Stimulated activated CD4-positive, alpha-beta T cell treated with anti-CD3 and anti-CD28 coated beads, Interleukin-15, amount 100 ng/mL, for 1 hour (primary cell): ENCODE measurements at regions not wholly inside any gene's neighbourhood (a gene's known extent, or its start where the extent isn't known, plus 50 kb on each side); places are given as distances from the start of the nearest gene placed in this dataset.
"Not testable (repeated sequence)": the region's sequence is repeated elsewhere in the genome, so short reads cannot be mapped to it uniquely, and the experiment has no call there.

ENCODE experiments used
- DNase-seq, 2 donors: peaks; one replicate each; pipeline ENCODE4 v3.0.0-alpha.2; 2020; ENCODE audit warnings: low read depth in 1 of 2, low spot score in 1 of 2

DNA sequence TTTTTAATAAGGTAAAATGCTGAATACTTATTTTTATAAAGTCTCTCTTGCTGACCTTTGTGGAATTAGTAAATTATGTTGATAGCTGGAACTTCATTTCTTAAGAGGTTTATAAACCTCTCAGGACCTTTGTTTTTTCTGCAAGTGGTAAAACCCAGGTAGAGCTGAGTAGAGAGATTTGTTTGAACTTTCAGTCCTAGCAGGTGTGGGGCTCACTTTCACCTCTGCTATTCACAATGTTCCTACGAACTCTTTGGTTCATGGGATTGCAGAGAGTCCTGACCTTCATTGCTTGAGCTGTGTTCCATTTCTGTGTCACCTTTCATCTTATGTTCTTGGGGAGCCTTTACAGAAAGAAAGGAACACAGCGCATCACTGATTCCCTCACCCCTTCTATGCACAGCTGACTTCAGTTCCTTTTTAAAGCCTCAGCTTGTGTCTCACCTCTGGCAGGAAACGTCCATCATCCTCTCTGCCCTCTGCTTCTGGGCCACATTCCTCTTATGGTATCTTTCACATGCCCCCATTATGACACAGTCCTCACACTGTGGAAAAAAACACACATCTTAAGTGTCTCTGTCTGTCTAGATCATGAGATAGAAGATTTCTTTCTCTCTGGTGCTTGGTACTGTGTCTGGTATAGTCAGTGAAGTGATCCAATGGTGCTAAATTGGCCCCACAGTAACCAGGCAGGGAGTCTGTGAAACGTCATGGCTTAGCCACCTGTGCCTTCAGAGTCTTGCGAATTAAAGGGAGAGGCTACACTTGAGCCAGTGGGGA, 262.5 kb upstream of the B3GALT2 start:
- DNase-seq: no peak

DNA sequence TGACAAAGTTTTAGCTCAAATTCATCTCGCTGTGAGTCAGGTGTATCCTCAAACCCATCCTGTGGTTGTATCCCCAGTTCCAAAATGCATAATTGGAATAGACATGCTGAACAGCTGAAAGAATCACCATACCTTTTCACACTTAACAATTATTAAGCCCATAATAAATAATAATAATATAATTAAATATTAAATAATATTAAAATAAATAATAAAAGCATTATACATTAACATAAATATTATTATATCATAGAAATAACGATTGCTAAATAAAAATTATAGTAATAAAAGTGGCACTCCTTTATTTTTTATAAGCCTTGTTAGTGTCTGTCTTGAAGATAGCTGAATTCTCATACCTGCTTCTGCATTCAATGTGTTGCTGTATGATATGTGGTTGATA, 257.5 kb upstream of the B3GALT2 start:
- DNase-seq: no peak

DNA sequence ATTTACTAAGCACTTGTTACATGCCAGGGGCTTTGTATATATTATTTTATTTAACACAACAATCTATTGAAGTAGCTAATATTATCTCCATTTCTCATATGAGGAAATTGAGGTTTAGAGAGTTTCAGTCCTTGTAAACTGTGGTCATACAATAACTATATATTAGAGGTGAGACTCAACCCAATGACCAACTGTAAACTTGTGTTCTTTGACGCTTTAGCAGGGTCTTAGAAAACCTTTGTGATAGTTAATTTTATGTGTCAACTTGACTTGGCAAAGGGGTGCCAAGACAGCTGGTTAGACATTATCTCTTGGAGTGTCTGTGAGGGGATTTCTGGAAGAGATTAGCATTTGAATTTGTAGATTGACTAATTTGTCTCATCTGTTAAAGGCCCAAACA, 252.4 kb upstream of the B3GALT2 start:
- DNase-seq: no peak

DNA sequence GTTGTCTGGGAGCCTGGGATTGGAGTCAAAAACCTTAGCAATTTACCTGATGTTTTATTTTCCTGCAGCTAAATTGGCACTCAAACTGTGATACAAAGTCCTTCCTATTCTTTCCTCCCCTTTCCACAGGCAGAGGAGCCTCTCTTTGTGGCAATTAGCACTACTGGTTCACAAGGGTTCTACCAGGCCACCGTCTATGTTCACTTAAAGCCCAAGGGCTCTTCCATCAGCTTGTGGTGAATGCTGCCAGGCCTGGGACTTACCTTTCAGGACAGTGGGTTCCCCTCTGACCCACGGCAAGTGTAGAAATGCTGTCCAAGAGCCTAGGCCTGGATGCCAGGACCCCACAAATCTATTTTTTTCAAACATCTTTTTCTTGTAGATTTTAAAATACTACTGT, 251.9 kb upstream of the B3GALT2 start:
- DNase-seq: no peak

DNA sequence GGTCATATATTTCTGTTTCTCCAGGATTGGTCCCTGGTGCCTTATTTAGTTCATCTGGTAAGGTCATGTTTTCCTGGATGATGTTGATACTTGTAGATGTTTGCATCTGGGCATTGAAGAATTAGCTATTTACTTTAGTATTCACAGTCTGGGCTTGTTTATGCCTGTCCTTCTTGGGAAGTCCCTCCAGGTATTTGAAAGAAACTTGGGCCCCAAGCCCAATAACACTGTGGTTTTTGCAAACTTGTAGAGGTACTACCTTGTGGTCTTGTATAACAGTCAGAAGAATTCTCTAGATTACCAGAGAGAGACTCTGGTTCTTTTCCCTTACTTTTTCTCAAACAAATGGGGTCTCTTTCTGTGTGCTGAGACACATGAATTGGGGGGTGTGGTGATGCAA, 251.4 kb upstream of the B3GALT2 start:
- DNase-seq: no peak

DNA sequence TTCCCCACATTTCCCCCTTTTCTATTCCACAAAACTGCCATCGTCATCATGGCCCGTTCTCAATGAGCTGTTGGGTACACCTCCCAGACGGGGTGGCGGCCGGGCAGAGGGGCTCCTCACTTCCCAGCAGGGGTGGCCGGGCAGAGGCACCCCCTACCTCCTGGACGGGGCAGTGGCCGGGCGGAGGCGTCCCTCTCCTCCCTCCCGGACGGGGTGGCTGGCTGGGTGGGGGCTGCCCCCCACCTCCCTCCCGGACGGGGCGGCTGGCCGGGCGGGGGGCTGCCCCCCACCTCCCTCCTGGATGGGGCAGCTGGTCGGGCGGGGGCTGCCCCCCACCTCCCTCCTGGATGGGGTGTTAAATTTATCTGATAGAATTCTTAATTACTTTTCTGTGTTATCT, 250.9 kb upstream of the B3GALT2 start:
- DNase-seq: not testable (repeated sequence)

DNA sequence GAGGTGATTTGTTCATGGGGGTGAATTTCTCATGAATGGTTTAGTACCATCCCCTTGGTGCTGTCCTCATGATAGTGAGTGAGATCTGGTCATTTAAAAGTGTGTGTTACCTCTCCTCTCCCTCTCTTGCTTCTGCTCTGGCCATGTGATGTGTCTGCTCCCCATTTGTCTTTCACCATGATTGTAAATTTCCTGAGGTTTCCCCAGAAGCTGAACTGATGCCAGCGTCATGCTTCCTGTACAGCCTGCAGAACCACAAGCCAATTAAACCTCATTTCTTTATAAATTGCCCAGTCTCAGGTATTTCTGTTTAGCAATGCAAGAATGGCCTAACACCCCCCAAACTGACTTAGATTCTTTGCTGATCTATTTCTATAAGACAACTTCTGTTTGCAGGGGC, 249.4 kb upstream of the B3GALT2 start:
- no peak for DNase-seq

DNA sequence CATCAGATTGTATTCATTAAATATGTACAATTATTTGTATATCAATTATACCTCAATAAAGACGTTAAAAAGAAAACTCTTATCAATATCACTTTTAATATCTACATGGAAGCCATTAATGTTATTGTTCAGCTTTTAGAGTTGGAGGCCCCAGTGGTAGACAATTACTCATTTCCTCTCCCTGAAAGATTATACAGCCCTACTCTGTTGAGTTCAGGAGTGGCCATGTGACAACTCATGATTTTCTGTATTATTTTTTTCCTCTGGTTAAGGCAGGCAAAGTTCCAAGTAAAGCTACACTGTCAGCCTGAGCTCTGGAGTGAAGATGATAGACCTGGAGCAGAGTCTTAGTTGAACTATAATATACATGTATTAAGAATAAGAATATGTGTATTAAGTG, 247.9 kb upstream of the B3GALT2 start:
- no peak for DNase-seq

DNA sequence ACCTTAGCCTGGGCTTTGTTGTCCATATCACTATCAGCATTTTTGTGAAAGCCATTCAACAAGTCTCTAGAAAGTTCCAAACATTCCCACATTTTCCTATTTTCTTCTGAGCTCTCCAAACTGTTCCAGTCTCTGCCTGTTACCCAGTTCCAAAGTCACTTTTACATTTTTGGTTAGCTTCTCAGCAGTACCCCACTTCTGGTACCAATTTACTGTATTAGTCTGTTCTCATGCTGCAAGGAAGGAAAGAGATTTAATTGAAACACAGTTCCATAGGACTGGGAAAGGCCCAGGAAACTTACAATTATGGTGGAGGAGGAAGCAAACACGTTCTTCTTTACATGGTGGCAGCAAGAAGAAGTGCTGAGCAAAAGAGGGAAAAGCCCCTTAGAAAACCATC, 247.2 kb upstream of the B3GALT2 start:
- DNase-seq: no peak

DNA sequence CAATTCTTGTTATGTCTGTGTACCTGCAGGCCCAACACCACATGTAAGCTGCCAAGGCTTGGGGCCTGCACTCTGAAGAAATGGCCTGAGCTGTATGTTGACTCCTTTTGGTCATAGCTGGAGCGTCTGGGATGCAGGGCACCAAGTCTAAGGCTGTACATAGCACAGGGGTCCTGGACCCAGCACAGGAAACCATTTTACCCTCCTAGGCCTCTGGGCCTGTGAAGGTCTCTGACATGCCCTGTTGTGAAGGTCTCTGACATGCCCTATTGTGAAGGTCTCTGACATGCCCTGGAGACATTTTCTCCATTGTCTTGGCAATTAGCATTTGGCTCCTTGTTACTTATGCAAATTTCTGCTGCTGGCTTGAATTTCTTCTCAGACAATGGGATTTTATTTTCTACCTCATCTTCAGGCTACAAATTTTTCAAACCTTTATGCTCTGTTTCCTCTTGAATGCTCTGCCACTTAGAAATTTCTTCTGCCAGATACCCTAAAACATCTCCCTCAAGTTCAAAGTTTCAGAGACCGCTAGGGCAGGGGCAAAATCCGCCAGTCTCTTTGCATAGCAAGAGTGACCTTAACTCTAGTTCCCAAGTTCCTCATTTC, 246.7 kb upstream of the B3GALT2 start:
- DNase-seq: no peak

DNA sequence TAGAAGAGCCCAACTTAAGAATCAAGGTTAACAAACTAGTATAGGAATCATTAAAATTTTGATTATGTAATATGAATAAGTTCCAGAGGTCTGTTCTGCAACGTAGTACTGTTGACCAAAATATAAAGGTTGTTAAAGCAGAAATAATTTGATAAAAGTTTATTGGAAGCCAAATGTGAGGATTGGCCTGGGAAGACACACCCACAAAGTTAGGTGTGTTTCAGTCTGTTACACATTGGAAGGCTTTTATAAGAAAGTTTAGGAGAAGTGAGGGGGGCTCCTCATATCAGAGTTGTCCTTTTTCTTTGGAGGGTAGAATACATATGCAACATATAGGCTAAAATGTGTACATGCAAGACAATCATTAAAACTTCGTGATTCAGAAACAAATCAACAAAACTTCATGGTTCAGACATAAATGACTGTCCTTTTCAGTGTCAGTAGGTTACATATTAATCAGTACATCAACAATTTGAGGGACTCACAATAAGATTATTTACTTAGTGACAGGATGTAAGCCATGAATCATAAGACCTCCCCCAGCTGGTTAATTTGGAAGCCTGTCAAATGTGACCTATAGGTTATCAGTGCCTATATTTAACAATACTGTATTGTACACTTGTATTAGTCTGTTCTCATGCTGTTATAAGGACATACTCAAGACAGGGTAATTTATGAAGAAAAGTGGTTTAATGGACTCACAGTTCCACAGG, 245.0 kb upstream of the B3GALT2 start:
- no peak for DNase-seq

DNA sequence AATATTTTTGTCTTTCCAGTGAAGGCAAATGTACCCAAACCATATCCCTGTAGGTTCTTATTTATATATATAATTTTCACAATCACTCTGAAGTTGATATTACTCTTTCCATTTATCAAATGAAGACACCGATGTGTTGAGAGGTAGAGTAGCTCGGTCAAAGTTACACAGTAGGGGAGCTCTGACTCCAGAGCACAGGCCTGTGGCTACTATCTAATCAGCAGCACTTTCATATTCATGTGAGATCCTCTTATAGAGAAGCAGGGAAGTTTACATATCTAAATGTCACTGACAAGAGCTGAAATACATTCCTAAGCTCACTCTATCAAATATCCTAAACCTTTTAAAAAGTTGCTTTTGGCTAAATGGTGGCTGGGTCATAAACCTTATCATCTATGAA, 241.1 kb upstream of the B3GALT2 start:
- DNase-seq: no peak

DNA sequence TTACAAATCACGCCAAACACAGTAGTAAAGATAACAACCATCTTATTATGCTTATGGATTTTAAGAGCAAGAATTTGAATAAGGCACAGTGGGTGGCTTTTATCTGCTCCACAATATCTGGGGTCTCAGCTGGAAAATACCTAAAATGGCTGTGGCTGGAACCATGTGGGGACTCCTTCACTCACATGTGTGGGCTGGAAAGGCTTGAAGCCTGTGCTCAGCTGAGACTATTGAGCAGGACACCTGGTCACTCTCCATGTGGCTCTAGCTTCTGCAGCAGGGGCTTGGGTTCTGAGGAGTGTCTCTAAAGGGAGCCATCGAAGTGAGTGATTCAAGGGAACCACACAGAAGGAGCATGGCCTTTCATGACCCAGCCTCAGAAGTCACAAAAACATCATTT, 239.6 kb upstream of the B3GALT2 start:
- no peak for DNase-seq

DNA sequence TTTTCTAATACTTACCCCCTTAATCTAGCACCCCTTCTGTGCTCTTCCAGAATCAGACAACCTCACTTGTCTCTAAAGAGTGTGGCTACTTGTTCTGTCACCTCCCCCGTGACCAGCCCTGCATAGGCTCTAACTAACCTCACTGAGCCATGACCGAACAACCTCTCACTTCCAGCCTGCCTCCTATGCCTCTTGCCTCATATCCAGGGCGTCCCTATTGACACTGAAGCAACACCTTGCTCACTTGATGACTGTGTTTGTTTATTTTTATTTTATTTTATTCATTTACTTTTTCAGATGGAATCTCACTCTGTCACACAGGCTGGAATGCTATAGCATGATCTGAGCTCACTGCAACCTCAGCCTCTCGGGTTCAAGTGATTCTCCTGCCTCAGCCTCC, 235.1 kb upstream of the B3GALT2 start:
- DNase-seq: no peak

DNA sequence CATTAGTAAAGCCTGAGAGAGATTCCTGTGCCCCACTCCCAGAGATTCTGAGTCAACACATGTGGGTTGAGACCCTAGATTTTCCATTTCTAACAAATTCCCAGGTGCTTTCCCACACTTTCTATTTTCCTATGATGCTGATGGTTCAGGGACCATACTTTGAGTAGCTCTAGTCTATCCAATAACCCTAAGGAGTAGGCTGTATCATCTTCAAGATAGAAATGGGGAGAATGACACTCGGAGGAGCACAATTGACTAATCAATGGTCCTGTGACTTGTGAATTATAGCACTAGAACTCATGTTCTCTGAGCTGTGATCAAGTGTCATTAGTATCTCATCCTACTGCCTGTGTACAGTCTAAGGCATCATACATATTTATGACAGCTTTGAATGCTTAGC, 232.9 kb upstream of the B3GALT2 start:
- no peak for DNase-seq

DNA sequence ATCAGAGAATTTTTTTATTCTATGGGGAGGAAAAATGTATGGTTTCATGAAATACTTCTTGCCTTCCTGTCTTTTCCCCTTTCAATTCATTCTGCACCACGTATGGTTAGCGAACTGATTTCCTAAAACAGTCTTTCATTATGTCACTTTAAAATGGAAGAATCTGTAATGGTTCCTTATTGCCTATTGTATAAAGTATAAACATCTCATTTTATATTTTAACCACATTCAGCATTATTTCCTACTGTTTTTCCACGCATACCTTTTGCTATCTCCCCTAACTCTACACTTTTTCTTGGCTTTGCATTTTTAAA, 232.3 kb upstream of the B3GALT2 start:
- DNase-seq: no peak

DNA sequence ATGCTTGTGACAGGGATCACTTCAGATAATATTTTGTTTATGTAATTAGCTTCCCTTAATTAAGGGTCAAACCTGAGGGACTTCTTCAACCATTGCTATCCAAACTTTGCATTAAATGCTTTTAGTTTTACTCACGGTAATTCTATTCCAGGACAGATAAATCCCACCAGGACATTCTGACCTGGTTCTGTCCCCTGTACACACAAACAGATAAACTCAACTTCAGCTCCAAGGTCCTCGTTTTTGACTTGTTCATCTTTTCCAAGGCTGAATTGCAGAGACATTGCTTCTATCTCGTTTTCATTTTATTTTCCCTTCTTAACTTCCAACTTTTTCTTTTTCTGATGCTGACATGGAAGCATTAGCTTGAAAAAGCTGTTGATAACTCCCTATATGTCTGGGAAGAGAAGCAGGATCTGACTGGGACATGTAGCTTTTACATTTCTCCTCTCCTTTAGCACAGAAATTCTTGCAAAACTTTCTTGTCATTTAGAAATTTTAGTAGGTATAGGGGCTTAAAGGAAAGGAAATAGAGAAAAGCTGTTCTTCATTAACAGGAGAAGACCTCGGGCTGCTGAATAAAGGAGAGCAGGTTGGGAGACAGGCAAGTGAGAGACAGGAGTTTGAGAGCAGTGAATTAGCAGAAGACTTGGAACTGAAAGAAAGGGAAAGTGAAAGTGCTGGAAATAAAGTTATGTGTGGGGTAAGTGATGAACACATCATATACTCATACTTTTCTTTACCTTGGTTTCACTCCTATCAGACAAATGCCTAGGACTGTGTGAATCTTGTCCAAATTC, 231.7 kb upstream of the B3GALT2 start:
- DNase-seq: no peak

DNA sequence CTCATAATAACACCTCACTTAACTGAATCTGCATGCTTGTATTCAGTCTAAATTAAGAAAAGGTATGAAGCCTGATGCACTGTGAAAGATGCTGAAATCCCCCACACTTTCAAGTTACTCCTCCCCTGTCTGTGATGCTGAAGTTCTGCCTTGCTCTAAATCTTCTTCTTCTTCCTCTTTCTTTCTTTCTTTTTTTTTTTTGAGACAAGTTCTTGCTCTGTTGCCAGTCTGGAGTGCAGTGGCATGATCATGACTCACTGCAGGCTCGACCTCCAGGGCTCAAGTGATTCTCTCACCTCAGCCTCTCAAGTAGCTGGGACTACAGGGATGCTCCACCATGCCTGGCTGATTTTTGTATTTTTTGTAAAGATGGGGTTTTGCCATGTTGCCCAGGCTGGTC, 231.0 kb upstream of the B3GALT2 start:
- DNase-seq: peak in 1 of 2 donors; percentile 8

DNA sequence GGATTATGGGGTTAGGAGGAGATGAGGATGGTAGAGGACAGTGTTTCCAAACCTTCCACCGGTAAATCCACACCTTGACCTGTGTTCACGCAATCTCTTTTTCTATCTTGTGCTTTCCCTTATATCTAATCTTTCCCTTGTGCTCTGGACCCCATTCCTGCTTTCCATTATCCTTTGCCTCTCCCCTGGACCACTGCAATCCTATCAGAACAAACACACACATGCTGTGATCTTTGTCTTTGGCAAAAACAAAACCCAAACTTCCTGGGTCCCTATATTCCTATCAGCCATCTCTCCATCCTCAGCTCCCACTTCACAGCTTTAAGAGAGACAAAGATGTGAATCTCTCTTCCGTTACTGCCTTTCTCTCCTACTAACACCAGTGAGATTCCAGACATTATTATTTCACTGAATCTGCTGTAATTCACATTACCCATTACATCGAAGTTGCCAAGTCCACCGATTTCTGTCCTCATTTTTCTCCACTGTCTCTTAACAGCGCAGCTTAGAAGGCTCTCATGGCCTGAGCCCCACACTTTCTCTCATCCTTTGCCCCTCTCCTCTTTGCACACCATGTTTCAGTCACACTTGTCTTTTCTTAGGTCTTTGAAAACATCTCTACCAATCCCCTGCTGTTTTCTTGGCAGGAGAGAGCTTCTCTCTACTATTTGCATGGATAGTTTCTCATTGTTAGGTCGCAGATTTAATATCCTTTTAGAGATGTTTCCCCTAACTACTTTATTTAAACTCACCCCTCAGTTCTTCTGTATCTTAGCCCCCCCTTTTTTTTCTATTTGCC, 230.0 kb upstream of the B3GALT2 start:
- no peak for DNase-seq

DNA sequence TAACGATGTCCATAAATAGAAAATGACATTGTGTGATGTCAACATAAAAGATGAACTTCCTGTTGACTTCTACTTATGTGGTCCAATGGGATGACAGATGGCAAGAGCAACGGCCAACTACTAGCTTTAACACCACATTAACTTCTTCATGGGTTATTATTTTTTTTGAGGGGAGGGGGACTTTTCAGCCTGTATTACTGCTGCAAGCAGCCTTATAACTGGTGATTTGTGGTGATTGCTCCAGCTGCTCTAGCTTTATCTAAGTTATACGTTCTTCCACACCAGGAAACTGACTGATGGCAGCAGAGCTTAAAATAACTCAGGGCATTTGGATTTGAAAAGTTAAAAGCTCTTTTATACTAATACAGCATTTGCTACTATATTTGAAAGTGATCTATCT, 228.8 kb upstream of the B3GALT2 start:
- DNase-seq: no peak

DNA sequence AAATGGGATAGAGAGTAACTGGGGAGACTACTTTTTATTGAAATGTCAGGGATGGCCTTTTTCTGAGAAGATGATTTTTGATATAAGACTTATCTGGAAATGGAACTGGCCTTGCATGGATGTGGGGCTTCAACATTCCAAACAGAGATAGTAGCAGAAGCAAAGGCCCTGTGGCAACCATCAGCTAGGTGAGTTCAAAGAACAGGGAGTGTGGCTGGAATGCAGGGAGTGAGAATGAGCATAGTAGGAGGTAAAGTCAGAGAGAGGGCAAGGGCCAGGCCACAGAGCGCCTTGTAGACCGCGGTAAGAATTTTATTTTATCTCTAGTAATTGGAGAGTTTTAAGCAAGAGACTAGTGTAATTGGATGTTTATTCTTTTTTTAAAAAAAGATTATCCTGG, 227.0 kb upstream of the B3GALT2 start:
- no peak for DNase-seq
